Calu3 (cell line): ENCODE measurements at regions not wholly inside any gene's neighbourhood (a gene's known extent, or its start where the extent isn't known, plus 50 kb on each side); places are given as distances from the start of the nearest gene placed in this dataset.

Experiments
- BruUV-seq: library from RNA; stranded (reverse); fragments of 400-500 nt; replicated peaks from 2 replicates; lab custom pipeline; 2021; lab: Mats Ljungman, UMichigan
- CTCF ChIA-PET: fragments of 300-600 bp; sonication (Branson Sonifier 250); formaldehyde crosslinking; loops from one replicate; lab custom pipeline; 2022; ENCODE audit warnings: antibody characterized with exemption; lab: Charles Lee
- DNase-seq: peaks from one replicate; pipeline ENCODE4 v3.0.0; 2022
- H3K27ac Mint-ChIP-seq: one replicate; pipeline ENCODE4 v1.8.0; 2022; ENCODE audit warnings: mixed read lengths; ENCODE audit not compliant: unreplicated experiment
- H3K27me3 Mint-ChIP-seq: one replicate; pipeline ENCODE4 v1.8.0; 2022; ENCODE audit warnings: mixed read lengths; ENCODE audit not compliant: unreplicated experiment
- H3K36me3 Mint-ChIP-seq: one replicate; pipeline ENCODE4 v1.8.0; 2022; ENCODE audit warnings: mild to moderate bottlenecking, moderate library complexity, mixed read lengths; ENCODE audit not compliant: insufficient read depth, unreplicated experiment
- H3K4me1 Mint-ChIP-seq: one replicate; pipeline ENCODE4 v1.8.0; 2022; ENCODE audit warnings: mild to moderate bottlenecking, low read depth, mixed read lengths; ENCODE audit not compliant: unreplicated experiment
- H3K4me3 Mint-ChIP-seq: one replicate; pipeline ENCODE4 v1.8.0; 2022; ENCODE audit warnings: mild to moderate bottlenecking, low read depth, moderate library complexity, mixed read lengths; ENCODE audit not compliant: unreplicated experiment
- H3K9me3 Mint-ChIP-seq: one replicate; pipeline ENCODE4 v1.8.0; 2022; ENCODE audit warnings: low read depth, mixed read lengths; ENCODE audit not compliant: unreplicated experiment
- intact Hi-C: fragments of 100-400 bp; cut with micrococcal nuclease; formaldehyde crosslinking; loops from one replicate; pipeline ENCODE4 v1.10.0; 2022; ENCODE audit not compliant: unreplicated experiment
- TF ChIP-seq, protein P1 (sequence below): fragments of 200-600 bp; IDR thresholded peaks from one replicate; pipeline ENCODE4 v1.8.0; 2022; ENCODE audit warnings: antibody characterized with exemption; ENCODE audit not compliant: unreplicated experiment

DNA sequence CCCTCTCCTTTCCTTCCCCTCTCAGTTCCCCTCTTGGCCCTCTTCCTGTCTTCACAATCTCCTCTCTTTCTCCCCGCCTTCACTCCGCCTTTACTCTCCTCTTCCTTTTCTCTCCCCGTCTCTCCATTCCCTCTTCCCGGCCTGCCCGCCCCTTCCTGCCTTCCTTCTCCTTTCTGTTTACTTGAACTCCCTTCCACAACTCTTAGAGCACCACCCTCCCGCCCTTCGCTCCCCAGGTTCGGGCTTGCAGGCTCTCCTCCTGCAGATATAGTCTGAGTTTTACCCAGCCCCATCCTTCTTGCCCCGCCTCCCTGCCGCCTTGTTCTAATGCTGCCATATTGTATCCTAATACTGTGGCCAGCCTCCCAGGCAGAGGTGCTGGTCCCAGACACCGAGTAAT, 201.5 kb upstream of the N4BP1 start:
- Mint-ChIP-seq H3K4me3 (no peak overlapping the region), H3K27me3 (peaks cover 29% of the 10 kb centered on the region), H3K9me3 (no peaks in the 10 kb centered on the region), H3K36me3 (no peaks in the 10 kb centered on the region), H3K4me1 (no peaks in the 10 kb centered on the region), H3K27ac (no peak overlapping the region)
- intact Hi-C loops, result no loop called here
- DNase-seq, result no peak
- CTCF ChIA-PET, result no interaction called here
- TF ChIP-seq, protein P1, sequence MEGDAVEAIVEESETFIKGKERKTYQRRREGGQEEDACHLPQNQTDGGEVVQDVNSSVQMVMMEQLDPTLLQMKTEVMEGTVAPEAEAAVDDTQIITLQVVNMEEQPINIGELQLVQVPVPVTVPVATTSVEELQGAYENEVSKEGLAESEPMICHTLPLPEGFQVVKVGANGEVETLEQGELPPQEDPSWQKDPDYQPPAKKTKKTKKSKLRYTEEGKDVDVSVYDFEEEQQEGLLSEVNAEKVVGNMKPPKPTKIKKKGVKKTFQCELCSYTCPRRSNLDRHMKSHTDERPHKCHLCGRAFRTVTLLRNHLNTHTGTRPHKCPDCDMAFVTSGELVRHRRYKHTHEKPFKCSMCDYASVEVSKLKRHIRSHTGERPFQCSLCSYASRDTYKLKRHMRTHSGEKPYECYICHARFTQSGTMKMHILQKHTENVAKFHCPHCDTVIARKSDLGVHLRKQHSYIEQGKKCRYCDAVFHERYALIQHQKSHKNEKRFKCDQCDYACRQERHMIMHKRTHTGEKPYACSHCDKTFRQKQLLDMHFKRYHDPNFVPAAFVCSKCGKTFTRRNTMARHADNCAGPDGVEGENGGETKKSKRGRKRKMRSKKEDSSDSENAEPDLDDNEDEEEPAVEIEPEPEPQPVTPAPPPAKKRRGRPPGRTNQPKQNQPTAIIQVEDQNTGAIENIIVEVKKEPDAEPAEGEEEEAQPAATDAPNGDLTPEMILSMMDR, result no peak
- BruUV-seq, result no TSS peak

DNA sequence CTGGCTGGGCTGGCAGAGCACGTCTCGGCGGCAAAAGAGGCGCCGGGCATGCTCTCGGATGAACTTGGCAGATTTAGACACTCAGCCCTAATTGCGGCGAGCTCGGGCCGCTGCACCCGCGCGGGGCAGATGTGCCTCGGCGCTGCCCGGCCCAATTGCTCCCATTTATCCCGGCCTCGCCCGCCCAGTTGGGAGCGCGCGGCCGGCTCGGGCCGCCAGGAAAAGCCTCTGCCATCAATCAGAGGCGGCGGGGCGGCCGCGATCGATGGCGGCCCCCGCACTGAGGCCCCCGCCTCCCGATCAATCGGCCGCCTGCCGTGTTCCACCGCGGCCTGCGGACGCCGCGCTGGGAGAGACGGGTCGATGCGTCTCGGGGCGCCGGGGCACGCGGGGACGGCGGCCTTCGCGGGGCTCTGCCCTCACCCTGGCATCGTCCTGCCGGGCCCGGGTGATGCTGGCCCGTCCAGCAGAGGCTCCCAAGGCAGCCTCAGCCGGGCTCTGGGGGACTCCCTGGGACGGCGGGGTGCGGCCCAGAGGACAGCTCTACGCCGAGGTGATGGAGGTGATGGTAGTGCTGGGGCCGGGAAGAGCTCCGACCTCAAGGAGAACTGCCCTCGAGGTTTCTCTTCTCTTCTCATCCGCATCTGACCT, 200.9 kb upstream of the N4BP1 start:
- no peaks in the 10 kb centered on the region for H3K9me3 Mint-ChIP-seq
- CTCF ChIA-PET, result no interaction called here
- no peaks in the 10 kb centered on the region for H3K4me1 Mint-ChIP-seq
- DNase-seq, result no peak
- TF ChIP-seq, protein P1, result no peak
- H3K4me3 Mint-ChIP-seq, result no peak overlapping the region
- BruUV-seq, result no TSS peak
- no peaks in the 10 kb centered on the region for H3K36me3 Mint-ChIP-seq
- H3K27ac Mint-ChIP-seq, result no peak overlapping the region
- H3K27me3 Mint-ChIP-seq, result peaks cover 29% of the 10 kb centered on the region
- intact Hi-C loops, result no loop called here

DNA sequence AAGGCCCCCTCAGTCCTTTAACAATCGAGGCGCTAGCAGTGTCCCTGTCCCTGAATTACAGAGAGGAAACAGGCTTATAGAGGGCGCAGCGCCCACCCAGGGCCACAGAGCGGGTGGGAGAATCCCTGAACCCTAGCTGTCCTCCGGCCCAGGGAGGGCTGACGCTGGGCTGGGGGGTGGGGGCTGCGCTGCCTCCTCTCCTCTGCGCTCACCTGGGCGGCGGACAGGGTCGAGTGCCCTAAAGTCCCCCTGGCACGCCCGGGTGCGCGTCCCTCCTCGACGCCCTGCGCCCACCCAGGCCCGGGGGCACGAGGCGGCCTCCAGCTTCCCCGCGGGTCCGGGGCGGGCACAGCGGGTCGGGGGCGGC, 200.4 kb upstream of the N4BP1 start:
- intact Hi-C loops, result no loop called here
- no peaks in the 10 kb centered on the region for H3K36me3 Mint-ChIP-seq
- no TSS peak for BruUV-seq
- no peaks in the 10 kb centered on the region for H3K4me1 Mint-ChIP-seq
- DNase-seq, result no peak
- H3K27ac Mint-ChIP-seq, result no peak overlapping the region
- H3K27me3 Mint-ChIP-seq, result peaks cover 29% of the 10 kb centered on the region
- CTCF ChIA-PET, result no interaction called here
- H3K4me3 Mint-ChIP-seq, result no peak overlapping the region
- no peaks in the 10 kb centered on the region for H3K9me3 Mint-ChIP-seq
- TF ChIP-seq, protein P1, result no peak

DNA sequence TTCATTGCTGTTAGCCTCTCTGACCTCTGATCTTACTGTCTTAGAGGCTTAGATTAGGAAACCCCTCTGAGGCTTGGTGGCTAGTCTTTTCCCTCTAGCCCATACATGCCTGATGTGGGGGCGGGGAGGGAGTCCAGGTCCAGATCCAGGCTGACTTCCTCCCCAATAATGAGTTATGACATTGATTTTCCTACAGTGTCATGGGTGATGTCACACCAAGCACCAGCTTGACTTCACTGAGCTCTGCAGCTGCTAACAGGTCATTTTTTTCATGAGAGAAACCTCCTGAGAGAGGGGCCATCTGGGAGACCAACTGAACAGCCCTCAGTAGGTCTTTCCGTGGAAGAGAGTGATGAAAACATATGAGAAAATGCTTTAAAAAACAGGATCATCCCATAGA, 180.2 kb upstream of the N4BP1 start:
- DNase-seq, result no peak
- H3K9me3 Mint-ChIP-seq, result peaks cover 8% of the 10 kb centered on the region
- no peak overlapping the region for H3K27ac Mint-ChIP-seq
- no peaks in the 10 kb centered on the region for H3K27me3 Mint-ChIP-seq
- BruUV-seq, result no TSS peak
- no peak overlapping the region for H3K4me3 Mint-ChIP-seq
- CTCF ChIA-PET, result no interaction called here
- H3K4me1 Mint-ChIP-seq, result no peaks in the 10 kb centered on the region
- H3K36me3 Mint-ChIP-seq, result no peaks in the 10 kb centered on the region
- intact Hi-C loops, result no loop called here
- TF ChIP-seq, protein P1, result no peak
